Ascending aorta (tissue), 2 donors: ENCODE measurements at regions not wholly inside any gene's neighbourhood (a gene's known extent, or its start where the extent isn't known, plus 50 kb on each side); places are given as distances from the start of the nearest gene placed in this dataset.

Source experiments
- DNase-seq, 2 donors: peaks; one replicate each; pipeline ENCODE4 v3.0.0-alpha.2; 2019; ENCODE audit warnings: low spot score in 2 of 2
- H3K27ac ChIP-seq, 2 donors: fragments of 200-600 bp; sonication (generic); one replicate each; pipeline ENCODE4 v1.5.1; 2016 to 2017; ENCODE audit warnings: mild to moderate bottlenecking in 1 of 2
- H3K27me3 ChIP-seq: fragments of 200-600 bp; sonication (generic); one replicate; pipeline ENCODE4 v1.5.1; 2017
- H3K36me3 ChIP-seq, 2 donors: fragments of 200-600 bp; sonication (generic); one replicate each; pipeline ENCODE4 v1.5.1; 2016
- H3K4me1 ChIP-seq, 2 donors: fragments of 200-600 bp; sonication (generic); one replicate each; pipeline ENCODE4 v1.5.1; 2016 to 2017; ENCODE audit warnings: mild to moderate bottlenecking in 1 of 2
- H3K4me3 ChIP-seq, 2 donors: fragments of 200-600 bp; sonication (generic); one replicate each; pipeline ENCODE4 v1.5.1; 2016 to 2017; ENCODE audit warnings: mild to moderate bottlenecking in 1 of 2
- H3K9me3 ChIP-seq, 2 donors: fragments of 200-600 bp; sonication (generic); one replicate each; pipeline ENCODE4 v1.5.1; 2016
- CTCF ChIP-seq, 3 experiments: fragments of 200-600 bp in 2 of 3; fragments of 450-650 bp in 1 of 3; sonication (generic) in 2 of 3; IDR thresholded peaks; one replicate each; pipeline ENCODE4 v1.5.1; 2016 to 2019; ENCODE audit warnings: antibody characterized with exemption in 3 of 3, mild to moderate bottlenecking in 1 of 3, moderate library complexity in 1 of 3
- intact Hi-C: fragments of 100-400 bp; cut with DNase I; formaldehyde crosslinking; loops from one replicate; pipeline ENCODE4 v1.15.1; 2023

GRCh38 chr5:8341406-8341805 is 472.5 kb downstream of the MTRR start:
- Histone ChIP-seq H3K9me3 (no peaks in the 10 kb centered on the region), H3K36me3 (no peaks in the 10 kb centered on the region), H3K4me3 (no peak overlapping the region), H3K27ac (no peak overlapping the region), H3K27me3 (no peaks in the 10 kb centered on the region), H3K4me1 (no peaks in the 10 kb centered on the region)
- intact Hi-C loops, result no loop called here
- no peak for TF ChIP-seq CTCF (IDR thresholded peaks at IDR 0.05)
- no peak for DNase-seq

DNA sequence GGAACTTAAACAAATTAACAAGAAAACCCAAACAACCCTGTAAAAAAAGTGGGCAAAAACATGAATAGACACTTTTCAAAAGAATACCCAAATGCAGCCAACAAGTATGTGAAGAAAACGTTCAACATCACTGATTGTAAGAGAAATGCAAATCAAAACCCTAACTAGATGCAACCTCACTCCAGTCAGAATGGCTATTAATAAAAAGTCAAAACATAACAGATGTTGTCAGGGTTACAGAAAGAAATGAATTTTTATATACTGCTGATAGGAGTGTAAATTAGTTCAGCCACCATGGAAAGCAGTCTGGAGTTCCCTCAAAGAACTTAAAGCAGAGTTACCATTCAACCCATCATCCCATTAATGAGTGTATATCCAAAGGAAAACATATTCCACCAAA is 479.0 kb downstream of the MTRR start:
- H3K9me3 ChIP-seq, result peaks cover 0 to 4% of the 10 kb centered on the region in 2 donors
- no peak overlapping the region for H3K27ac ChIP-seq
- no peaks in the 10 kb centered on the region for H3K27me3 ChIP-seq
- intact Hi-C loops, result no loop called here
- DNase-seq, result no peak
- TF ChIP-seq CTCF (IDR thresholded peaks at IDR 0.05), result no peak
- no peaks in the 10 kb centered on the region for H3K4me1 ChIP-seq
- H3K4me3 ChIP-seq, result no peak overlapping the region
- no peaks in the 10 kb centered on the region for H3K36me3 ChIP-seq

DNA sequence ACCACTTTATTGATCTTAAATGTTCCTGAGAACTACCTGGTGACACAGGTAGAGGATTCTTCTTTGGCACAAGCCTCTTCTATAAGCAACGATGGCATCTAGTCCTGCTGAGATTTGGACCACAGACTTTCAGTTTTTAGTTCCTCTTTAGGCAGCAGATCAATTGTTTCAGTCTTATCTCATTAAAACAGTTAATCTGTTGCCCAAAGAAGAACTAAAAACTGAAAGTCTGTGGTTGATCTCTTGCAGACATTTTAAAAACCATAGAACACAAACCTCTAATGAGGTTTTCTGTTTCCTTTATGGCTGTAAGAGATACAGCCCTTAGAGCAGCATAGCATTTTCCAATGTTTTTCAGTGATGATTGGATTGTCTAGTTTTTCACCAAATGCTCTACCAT is 480.9 kb downstream of the MTRR start:
- DNase-seq, result no peak
- no peak for TF ChIP-seq CTCF (IDR thresholded peaks at IDR 0.05)
- H3K36me3 ChIP-seq, result no peaks in the 10 kb centered on the region
- no peaks in the 10 kb centered on the region for H3K27me3 ChIP-seq
- H3K4me1 ChIP-seq, result no peaks in the 10 kb centered on the region
- peaks cover 0 to 7% of the 10 kb centered on the region in 2 donors for H3K9me3 ChIP-seq
- intact Hi-C loops, result no loop called here
- H3K27ac ChIP-seq, result no peak overlapping the region
- H3K4me3 ChIP-seq, result no peak overlapping the region

DNA sequence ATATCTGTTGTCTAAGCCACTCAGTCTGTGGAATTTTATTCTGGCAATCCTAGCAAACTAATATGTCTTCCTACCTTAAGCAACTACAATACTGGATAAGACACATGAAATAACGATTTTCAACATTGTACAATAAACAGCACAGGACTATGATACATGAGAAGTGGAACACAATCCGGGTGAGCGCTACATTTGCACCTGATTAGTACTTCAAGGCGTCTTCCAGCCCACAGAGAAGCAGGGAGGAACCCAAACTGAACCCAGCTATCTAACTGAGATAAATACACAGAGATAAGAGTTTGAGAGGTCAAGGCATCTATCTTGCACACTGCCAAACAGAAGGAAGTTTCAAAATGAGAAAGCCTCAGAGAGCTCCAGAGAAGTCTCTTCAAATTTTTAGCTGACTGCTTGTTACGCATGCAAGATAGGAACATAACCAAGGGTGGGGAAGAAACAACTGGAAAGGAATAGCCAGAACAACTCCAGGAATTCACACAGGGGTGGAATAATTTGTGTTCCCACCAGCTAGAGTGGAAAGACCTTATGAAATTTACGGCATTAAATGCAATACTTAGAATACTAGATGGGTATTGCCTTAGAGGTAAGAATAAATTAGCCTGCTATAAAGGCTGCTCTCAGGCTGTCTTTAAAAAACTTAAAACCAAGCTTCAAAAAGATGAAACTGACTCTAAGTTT is 481.8 kb downstream of the MTRR start:
- peaks cover 0 to 7% of the 10 kb centered on the region in 2 donors for H3K9me3 ChIP-seq
- H3K4me3 ChIP-seq, result no peak overlapping the region
- no peak for TF ChIP-seq CTCF (IDR thresholded peaks at IDR 0.05)
- H3K4me1 ChIP-seq, result no peaks in the 10 kb centered on the region
- H3K27me3 ChIP-seq, result no peaks in the 10 kb centered on the region
- intact Hi-C loops, result no loop called here
- no peaks in the 10 kb centered on the region for H3K36me3 ChIP-seq
- no peak overlapping the region for H3K27ac ChIP-seq
- DNase-seq, result no peak

DNA sequence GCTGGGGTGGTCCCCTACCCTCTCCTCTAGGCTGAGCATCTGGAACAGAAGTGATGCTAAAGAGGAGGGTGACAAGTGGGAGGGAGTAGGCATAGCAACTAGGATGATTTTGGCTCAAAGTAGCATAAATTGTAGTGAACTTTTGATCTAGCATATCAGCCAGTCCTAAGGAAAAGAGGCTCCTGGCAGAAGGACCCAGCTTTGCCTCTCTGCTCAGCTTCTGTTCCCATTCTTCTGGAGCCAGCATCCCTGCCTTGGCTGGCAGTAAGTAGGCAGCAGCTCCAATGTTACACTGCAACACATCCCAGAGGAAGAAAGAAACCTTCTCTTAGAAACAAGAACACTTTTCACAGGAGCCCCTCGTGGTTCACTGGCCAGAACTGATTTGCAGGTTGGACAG is 487.0 kb downstream of the MTRR start:
- no peak for DNase-seq
- intact Hi-C loops, result no loop called here
- Histone ChIP-seq H3K27me3 (no peaks in the 10 kb centered on the region), H3K27ac (no peak overlapping the region), H3K4me1 (no peaks in the 10 kb centered on the region), H3K4me3 (no peak overlapping the region), H3K36me3 (no peaks in the 10 kb centered on the region), H3K9me3 (peaks cover 0 to 7% of the 10 kb centered on the region in 2 donors)
- no peak for TF ChIP-seq CTCF (IDR thresholded peaks at IDR 0.05)

- Histone ChIP-seq H3K36me3 (no peaks in the 10 kb centered on the region), H3K27me3 (no peaks in the 10 kb centered on the region), H3K27ac (no peak overlapping the region), H3K4me1 (no peaks in the 10 kb centered on the region), H3K4me3 (no peak overlapping the region), H3K9me3 (no peaks in the 10 kb centered on the region)
- intact Hi-C loops, result no loop called here
- TF ChIP-seq CTCF (IDR thresholded peaks at IDR 0.05), result no peak
- DNase-seq, result no peak
Measured at GRCh38 chr5:8360012-8360411, 491.1 kb downstream of the MTRR start.
